Stimulated activated CD4-positive, alpha-beta T cell treated with anti-CD3 and anti-CD28 coated beads, Interleukin-15, amount 100 ng/mL, for 24 hours (primary cell): ENCODE measurements at regions not wholly inside any gene's neighbourhood (a gene's known extent, or its start where the extent isn't known, plus 50 kb on each side); places are given as distances from the start of the nearest gene placed in this dataset.
"Not testable (repeated sequence)": the region's sequence is repeated elsewhere in the genome, so short reads cannot be mapped to it uniquely, and the experiment has no call there.

ENCODE experiments used
- DNase-seq: peaks from one replicate; pipeline ENCODE4 v3.0.0-alpha.2; 2020

GRCh38 chr4:156294577-156294976 is 340.9 kb upstream of the CTSO start:
- DNase-seq: no peak

DNA sequence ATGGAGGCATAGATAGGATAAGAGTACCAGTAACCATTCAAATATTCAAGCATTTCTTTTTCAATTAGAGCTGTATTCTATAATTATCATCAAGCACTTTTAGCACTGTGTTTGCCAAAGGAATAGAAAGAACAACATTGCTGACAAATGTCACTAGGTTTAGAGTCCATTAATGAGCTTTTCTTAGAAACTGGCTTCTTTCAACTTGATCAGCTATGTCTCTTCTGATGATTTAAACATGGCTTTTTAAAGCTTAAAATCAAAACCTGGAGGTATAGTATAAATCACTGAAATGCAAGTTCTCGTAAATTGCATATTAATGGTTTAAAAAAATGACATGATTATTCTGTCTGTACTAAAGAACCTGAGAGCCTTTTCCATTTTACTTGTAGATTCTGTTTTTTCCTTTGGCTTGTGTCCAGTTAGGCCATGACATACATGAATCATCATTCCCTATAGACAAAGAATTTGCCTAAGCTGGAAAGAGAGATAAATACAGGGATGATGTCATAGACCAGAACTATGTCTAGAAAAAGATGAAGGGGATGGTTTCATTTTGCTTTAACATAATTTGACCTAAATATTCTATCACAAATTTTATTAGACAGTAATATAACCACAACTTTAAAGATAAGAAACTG is 340.1 kb upstream of the CTSO start:
- no peak for DNase-seq

- DNase-seq: no peak
These were observed 337.7 kb upstream of the CTSO start for GRCh38 chr4:156291317-156291716.

GRCh38 chr4:156290811-156291210 is 337.1 kb upstream of the CTSO start:
- no peak for DNase-seq

DNA sequence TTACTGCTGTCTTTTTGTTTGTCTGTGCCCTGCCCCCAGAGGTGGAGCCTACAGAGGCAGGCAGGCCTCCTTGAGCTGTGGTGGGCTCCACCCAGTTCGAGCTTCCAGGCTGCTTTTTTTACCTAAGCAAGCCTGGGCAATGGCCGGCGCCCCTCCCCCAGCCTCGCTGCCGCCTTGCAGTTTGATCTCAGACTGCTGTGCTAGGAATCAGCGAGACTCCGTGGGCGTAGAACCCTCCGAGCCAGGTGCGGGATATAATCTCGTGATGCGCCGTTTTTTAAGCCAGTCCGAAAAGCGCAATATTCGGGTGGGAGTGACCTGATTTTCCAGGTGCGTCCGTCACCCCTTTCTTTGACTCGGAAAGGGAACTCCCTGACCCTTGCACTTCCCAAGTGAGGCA is 336.4 kb upstream of the CTSO start:
- not testable (repeated sequence) for DNase-seq

DNA sequence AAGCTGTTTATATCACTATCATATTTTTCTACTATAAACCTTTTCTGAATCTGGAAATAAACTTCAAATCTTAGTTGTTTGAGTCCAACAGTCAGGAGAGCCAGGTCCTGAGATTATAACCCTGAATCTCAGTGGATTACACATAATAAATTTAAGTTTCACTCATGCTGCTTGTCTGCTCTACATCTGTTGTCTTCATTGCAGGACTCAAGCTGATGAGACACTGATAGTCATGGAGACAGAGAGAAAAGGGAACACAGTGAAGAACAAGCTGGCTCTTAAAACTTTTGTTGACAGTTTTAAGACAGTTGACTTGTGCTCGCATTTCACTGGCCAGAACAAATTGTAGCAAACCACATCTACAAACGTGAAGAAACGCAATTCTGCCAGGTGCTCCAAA is 327.0 kb upstream of the CTSO start:
- DNase-seq: no peak

DNA sequence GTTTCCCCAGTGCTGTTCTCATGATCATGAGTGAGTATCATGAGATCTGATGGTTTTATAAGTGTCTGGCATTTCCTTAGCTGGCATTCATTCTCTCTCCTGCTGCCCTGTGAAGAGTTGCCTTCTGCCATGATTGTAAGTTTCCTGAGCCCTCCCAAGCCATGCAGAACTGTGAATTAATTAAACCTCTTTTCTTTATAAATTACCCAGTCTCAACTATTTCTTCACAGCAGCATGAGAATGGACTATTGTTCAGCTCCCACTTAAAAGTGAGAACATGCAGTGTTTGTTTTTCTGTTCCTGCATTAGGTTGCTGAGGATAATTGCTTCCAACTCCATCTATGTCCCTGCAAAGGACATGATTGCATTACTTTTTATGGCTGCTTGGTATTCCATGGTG is 311.7 kb upstream of the CTSO start:
- no peak for DNase-seq

GRCh38 chr4:156261230-156261629 is 307.6 kb upstream of the CTSO start:
- no peak for DNase-seq

DNA sequence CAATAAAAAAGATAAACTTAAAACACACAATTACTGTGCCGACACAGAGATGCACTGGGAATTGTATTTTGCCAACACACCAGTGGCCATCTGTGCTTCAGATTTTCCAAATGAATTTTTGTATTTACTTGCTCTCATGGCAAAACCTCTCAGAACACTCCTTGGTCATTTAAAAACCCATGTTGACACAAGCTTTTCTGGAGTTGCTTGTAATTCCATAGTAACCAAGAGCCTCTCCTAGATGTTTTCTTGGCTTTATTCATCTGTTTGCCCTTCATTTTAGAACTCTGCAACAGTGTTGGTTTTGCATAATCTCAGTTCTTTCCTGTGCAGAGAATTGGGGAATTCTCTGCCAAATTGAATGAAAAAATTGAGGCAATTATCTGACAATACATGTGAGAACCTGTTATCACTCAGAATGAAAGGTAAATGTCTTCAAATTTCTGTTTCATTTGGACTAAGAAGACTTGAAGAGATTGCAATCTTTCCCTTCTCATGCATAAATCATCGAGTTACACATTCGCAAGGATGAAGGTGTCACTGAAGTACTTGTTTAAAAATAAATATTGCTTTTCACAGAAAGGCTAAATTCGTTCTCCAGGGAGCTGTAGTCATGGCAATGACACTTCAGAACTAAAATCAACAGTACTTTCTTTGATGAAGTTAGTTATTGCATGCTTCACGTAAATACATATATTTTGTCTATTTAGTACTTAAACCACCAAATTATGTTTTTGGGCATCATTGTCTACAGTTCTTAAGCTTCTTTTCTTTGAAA is 301.8 kb upstream of the CTSO start:
- DNase-seq: no peak

GRCh38 chr4:156252358-156252921 is 298.8 kb upstream of the CTSO start:
- DNase-seq: no peak

- no peak for DNase-seq
These were observed 297.9 kb upstream of the CTSO start for GRCh38 chr4:156251373-156252065.

DNA sequence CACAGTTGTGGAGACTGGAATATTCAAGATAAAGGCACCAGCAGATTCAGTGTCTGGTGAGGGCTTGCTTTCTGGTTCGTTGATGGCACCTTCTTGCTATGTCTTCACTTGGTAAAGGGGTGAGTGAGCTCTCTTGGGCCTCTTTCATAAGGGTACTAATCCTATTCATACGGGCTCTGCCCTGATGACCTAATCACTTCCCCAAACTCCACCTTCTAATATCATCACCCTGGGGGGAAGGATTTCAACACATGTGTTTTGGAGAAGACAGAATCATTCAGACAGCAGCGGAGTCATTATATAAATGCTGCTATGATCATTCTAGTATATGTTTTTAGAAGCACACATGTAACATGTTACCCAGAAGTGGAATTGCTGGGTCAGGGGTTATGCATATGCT is 295.3 kb upstream of the CTSO start:
- DNase-seq: no peak

DNA sequence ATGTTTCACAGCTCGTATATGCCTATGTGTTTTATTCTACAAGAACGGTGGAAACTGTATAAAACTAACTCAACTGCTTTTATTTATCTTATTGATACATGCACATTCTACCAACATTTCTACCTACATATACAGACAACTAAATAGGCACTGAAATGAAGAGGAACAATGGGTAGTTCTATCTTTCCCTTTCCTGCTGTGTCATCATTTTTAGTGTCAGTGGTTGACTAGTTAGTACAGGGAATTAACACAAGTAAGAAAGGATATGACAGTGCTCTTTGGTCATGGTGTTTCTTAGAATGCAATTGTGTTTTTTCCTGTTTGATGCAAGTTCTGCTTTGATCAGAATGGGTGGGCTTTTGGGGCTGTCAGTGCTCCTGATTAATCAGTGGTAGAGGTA is 293.8 kb upstream of the CTSO start:
- no peak for DNase-seq

DNA sequence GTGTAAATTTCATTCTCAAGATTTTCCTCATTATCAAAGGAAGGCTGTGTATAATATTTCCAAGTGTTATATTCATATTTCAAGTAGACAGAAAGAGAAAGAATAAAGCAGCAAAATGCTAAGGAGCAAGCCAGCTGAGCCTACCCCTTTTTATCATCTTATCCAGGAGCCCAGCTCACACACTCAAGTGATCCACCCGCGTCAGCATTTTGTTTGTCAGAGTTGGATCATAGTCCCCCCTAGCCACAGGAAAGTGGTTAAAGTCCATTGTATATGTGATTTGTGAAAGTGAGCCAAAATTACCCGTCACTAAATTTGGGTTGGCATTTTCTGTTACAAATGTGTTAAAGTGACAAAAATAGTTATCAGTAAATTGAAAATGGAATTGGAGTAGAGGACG is 289.3 kb upstream of the CTSO start:
- DNase-seq: no peak

DNA sequence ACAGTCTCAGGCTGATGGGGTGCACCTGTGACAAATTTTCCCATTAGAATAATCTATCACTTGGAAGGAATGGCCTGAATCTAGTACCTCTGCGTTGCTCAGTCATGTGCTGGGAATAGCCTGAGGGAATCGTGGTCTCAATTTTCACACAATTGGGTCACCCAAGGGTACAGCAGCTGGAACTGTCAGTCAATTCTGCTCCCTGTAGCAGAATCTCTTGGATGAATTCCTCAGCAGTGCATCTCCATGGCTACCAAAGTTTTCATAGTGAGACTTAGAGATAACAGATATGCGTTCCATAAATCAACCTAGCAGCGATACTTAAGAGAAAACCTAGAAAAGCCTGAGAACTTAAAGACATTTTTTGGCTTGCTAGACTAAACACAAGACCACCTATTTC is 288.7 kb upstream of the CTSO start:
- no peak for DNase-seq

GRCh38 chr4:156241896-156242295 is 288.2 kb upstream of the CTSO start:
- DNase-seq: no peak

GRCh38 chr4:156238171-156238570 is 284.5 kb upstream of the CTSO start:
- DNase-seq: no peak

DNA sequence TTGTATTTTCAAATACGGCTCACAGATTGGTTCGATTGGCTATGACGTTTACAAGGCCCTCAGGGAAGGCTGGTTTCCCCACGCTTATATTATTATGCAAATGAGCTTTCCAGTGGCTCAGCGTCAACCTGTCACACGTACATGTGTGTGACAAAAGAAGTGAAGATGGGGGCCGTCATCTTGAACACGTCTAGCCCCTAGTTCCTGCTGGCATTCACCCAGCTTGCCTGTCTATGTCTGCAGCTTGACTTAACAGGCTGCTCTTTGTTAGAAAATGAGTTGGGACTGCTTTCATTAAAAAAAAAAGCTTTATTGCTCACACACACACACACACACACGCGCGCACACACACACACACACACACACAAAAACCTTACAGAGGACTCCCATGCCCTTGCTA is 283.6 kb upstream of the CTSO start:
- DNase-seq: no peak

GRCh38 chr4:156230176-156230575 is 276.5 kb upstream of the CTSO start:
- no peak for DNase-seq

GRCh38 chr4:156228676-156229075 is 275.0 kb upstream of the CTSO start:
- no peak for DNase-seq

- DNase-seq: no peak
These were observed 273.7 kb upstream of the CTSO start for GRCh38 chr4:156227321-156227720.

DNA sequence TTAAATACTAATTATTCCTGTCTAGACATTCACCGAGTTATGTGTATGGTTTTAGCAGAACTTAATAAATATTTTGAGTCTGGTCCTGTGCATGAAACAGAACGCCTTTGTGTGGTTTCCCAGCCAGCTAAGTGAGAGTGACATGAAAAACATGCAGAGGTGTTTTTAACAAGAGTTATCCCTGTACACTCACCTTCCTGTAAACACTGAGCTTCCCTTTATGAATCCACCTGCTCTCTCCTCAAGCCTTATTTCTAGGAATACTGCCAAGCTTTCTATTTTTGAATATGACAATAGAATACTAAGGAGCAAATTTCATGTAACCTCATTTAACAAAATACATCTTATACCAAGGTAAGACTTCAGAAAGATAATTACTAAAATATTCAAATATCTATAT is 270.3 kb upstream of the CTSO start:
- no peak for DNase-seq

GRCh38 chr4:156217236-156217635 is 263.6 kb upstream of the CTSO start:
- DNase-seq: no peak

GRCh38 chr4:156201050-156201449 is 247.4 kb upstream of the CTSO start:
- DNase-seq: no peak
